NCI-H2107 treated with DMSO at 0.1 percent for 48 hours (cell line): ENCODE measurements at regions not wholly inside any gene's neighbourhood (a gene's known extent, or its start where the extent isn't known, plus 50 kb on each side); places are given as distances from the start of the nearest gene placed in this dataset.
"Not testable (repeated sequence)": the region's sequence is repeated elsewhere in the genome, so short reads cannot be mapped to it uniquely, and the experiment has no call there.

ENCODE experiments used
- DNase-seq: peaks from one replicate; lab custom pipeline; 2025; ENCODE audit not compliant: unreplicated experiment; lab: John Stamatoyannopoulos, UW

DNA sequence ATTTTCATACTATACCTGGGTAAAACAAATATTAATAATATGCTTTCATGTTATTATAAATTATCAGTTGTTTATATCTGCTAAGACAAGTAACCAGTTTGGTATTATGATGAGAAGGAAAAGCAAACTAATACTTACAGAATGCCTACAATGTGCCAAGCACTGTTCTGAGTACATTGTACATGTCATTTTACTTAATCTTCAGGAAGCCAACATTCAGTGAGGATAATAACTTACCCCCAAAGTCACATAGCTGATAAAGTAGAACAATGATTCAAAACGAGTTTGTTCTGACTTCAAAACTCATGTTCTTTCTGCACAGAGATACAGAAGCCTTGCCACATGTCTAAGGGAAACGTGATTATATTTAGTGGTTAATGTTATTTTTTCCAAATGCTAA lies 89.0 kb upstream of the DIO2 start:
- no peak for DNase-seq

DNA sequence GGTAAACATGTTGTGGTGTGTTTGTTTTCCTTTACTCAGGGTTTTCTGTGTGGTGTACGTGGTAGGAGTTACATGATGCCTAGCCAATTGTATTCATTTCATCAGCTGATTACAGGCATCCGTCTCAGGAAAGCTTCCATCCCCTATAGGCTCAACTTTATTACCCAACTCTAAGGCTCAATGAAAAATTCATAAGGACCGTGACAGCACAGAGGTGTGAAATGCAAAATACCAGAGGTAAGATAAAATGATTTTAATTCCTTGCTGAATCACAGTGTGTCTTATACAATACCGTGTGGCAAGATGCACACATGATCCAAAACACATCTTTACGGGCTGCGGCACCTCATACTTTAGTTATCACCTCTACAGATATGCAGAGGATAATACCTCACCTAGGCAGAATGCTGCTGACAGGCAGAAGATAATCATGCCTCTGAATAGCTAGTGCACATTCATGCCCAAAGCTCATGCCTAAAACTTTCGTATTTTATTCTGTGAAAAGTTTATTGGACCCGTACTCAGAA lies 87.2 kb upstream of the DIO2 start:
- DNase-seq = no peak

DNA sequence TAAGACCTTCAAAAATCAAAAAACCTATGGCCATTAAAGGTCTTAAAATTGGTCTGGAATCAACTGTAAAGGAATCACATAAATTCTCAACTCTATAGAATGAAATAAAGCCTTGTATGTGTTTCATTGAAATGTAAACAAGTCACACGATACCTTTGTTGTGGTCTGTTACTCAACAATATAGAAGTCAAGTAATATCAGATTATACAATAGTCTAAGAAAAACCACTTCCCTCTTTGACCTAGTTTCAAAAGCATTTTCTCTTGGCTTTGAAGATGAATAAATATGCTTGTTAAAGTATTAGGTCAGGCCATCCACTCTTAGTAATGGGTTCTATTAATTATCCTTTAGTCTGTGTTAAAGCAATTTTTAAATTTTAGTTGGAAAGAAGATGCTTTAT lies 79.8 kb upstream of the DIO2 start:
- no peak for DNase-seq

DNA sequence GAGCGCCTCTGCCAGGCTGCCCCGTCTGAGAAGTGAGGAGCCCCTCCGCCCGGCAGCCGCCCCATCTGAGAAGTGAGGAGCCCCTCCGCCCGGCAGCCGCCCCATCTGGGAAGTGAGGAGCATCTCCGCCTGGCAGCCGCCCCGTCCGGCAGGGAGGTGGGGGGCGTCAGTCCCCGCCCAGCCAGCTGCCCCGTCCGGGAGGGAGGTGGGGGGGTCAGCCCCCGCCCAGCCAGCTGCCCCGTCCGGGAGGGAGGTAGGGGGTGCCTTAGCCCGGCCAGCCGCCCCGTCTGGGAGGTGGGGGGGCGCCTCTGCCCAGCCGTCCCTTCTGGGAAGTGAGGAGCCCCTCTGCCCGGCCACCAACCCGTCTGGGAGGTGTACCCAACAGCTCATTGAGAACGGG lies 75.4 kb upstream of the DIO2 start:
- DNase-seq = not testable (repeated sequence)

DNA sequence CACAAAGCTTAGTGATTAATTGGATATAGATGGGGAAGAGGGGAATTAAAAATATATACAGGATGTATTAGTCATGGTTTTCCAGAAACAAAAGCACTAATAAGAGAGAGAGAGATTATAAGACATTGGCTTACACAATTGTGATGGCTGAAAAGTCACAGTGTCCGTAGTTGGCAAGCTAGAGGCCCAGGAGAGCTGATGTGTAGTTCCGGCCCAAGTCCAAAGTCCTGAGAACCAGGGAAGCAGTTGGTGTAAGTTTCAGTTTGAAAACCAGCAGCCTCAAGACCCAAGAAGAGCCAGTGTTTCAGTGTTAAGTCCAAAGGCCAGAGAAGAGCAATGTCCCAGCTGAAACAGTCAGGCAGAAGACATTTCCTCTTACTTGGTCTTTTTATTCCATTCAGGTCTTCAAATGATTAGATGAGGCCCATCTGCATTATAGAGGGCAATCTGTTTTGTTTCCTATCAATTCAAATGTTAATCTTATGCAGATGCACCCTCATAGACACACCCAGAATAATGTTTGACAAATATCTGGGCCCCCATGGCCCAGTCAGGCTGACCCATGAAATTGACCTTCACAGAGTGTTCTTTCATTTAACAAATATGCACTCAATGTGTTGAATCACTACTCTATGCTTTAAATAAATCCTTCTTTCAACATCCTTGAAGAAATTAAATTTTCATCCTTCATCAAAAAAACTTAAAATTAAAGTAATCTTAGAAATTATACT lies 67.2 kb upstream of the DIO2 start:
- no peak for DNase-seq

DNA sequence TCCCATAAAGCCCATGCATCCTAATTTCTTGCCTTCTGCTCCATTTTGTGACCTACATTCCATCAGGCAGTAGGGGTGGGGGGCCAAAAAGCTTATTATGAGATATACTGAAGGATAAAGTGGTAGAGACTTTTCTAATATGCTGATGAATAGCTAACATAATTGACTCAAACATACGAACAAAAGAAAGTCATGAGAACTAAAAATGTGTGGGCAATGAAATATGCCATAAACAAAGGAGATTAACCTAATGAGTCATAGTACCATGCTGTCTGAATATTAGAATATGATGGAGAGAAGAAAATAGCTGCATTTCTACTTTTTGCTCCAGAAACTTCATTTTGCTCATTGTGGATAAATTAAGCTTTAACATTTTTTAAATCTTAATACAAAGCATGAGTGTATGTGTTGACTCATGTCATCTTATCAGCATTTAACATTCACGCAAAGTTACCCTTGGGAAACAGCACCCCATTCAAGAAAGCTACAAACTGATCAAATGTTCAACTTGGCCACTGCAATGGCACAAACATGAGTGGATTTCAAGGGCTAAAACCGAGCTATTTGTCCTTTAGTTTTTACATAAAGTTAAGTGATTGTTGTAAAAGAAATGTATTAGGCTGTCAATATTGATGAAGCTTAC lies 64.0 kb upstream of the DIO2 start:
- DNase-seq = no peak

DNA sequence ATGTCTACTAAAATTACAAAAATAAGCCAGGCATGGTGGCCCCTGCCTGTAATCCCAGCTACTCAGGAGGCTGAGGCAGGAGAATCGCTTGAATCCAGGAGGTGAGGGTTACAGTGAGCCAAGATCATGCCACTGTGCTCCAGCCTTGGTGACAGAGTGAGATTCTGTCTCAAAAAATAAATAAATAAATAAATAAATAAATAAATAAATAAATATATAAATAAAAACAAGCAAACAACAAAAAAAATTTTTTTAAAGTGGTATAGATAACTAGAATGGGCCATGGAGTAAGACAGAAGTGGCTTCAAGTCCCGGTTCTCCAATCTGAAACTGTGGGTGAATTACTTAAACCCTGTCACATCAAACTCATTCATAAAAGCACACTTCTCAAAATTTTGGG lies 63.0 kb upstream of the DIO2 start:
- not testable (repeated sequence) for DNase-seq

DNA sequence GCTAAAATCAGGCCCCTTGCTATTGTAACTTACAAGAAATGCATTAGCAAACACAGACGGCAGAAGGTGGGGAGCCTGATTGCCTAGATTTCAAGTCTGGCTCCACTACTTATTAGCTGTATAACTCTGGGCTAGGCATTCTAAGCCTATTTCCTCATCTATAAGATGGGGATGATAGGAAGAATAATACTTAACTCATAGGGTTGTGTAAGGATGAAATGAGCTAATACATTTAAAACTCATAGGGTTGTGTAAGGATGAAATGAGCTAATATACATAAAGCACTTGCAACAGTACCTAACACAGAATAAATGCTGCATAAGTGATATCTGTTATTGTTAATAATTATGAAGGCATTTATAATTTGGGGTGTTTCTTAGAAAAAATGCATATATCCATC lies 60.1 kb upstream of the DIO2 start:
- no peak for DNase-seq

DNA sequence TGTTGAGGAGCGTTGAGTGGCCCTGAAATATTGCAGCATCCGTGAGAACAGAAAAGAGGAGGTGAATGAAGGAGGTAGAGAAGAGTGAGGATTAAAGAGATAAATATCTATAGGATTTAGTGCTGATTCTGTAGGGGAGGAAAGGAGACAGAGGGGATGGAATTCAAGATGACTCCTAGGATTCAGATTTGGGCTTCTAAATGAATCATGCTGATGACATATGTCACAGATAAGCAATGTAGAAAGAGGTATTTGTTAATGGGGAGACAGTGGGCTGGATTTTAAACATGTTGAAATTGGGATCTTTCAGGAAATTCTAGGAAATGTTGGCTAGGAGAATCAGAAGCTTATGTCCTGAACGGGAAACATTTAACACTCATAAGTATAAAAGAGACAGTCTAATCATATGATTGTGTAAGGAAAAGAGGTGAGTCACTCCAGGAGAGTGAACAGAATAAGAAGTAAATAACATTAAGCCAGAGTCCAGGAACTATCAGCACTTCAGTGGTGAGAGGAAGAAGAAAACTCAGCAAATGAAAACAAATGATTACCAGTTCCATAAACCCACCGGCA lies 58.1 kb upstream of the DIO2 start:
- no peak for DNase-seq

DNA sequence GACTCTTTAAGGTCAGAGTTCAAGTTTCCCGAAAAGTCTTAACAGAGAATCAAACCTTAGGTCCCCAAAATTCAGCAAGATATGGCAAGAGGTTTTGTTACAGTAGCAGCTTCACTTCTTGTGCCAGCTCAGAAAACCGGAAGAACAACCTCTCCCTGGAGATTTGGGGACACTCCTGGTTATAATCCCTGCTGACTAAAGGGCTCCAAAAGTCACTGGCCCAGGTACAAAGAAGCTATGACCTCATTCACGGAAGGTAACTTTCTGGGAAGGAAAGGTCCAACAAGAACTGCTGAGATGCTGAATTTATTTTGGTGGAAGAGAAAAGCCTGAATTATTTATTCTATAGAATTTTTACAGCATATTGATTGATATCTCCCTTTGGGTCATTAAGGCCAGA lies 55.6 kb upstream of the DIO2 start:
- no peak for DNase-seq

DNA sequence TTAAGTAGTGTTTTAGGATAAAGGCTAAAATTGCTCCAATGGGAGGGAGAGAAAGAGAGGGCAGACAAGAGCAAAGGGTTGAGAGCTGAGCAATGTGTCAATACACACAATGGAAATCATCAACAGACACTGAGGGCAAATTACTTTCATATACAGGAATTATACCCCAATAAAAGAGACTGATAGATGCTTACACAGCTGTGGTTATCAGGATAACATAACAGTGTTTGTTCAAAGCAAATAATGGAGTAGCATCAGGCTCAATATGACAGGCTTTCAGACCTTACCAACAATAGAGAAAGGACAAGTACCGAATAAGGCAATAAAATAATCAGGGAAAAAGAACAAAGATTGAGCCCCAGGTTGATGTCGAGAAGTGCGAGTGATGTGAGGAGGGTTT lies 53.4 kb upstream of the DIO2 start:
- DNase-seq = no peak
